ENCODE measurements at regions not wholly inside any gene's neighbourhood (a gene's known extent, or its start where the extent isn't known, plus 50 kb on each side); places are given as distances from the start of the nearest gene placed in this dataset.
A peak's percentile ranks its signal among the peaks of the same experiment; 100 is the strongest.

GRCh38 chr18:55858661-55859515 is 270.9 kb upstream of the TCF4 start:
- intact Hi-C loops (cut with DNase I), result loop anchor here in 2 of 10 donors (10.0 kb wide), 2 partner anchors 64 to 624 kb away; no protein-coding TSS in a partner anchor
- peak overlapping the region in 10 of 12 donors; percentile 23 to 54 (median 38) for H3K4me3 ChIP-seq
- H3K4me1 ChIP-seq, result peaks cover 0 to 16% (median under 1%) of the 10 kb centered on the region in 12 donors
- H3K36me3 ChIP-seq, result no peaks in the 10 kb centered on the region
- H3K27ac ChIP-seq, result peak overlapping the region in 6 of 12 donors; percentile 1 to 62 (median 30)
- WGBS, 4 donors, result 52 to 61% (median 55%) methylated on average over 17 of the region's 17 CpGs
- no peak for TF ChIP-seq CTCF (IDR thresholded peaks at IDR 0.05)
- TF ChIP-seq POLR2A (IDR thresholded peaks at IDR 0.05), result no peak
- H3K27me3 ChIP-seq, result no peaks in the 10 kb centered on the region
- ATAC-seq, result no peak
- DNase-seq, result no peak
- no peaks in the 10 kb centered on the region for H3K9me3 ChIP-seq

- peak overlapping the region in 1 of 12 donors; percentile 62 for H3K27ac ChIP-seq
- no peaks in the 10 kb centered on the region for H3K9me3 ChIP-seq
- no peaks in the 10 kb centered on the region for H3K36me3 ChIP-seq
- ATAC-seq, result no peak
- peaks cover 0 to 10% (median 0%) of the 10 kb centered on the region in 12 donors for H3K4me1 ChIP-seq
- intact Hi-C loops (cut with DNase I), result loop anchor here in 2 of 10 donors (10.0 kb wide), 2 partner anchors 63 to 623 kb away; no protein-coding TSS in a partner anchor
- TF ChIP-seq POLR2A (IDR thresholded peaks at IDR 0.05) (no peak), CTCF (IDR thresholded peaks at IDR 0.05) (no peak)
- H3K27me3 ChIP-seq, result no peaks in the 10 kb centered on the region
- DNase-seq, result no peak
- H3K4me3 ChIP-seq, result no peak overlapping the region
- WGBS, 4 donors, result 87 to 94% (median 92%) methylated on average over 7 of the region's 7 CpGs
Measured at GRCh38 chr18:55857956-55858355, 270.0 kb upstream of the TCF4 start.

- WGBS, 4 donors, result 78 to 95% (median 91%) methylated on average over 2 of the region's 2 CpGs
Measured at GRCh38 chr18:55857409-55857808, 269.4 kb upstream of the TCF4 start.

More at GRCh38 chr18:55857409-55857808, 269.4 kb upstream of the TCF4 start:
- Histone ChIP-seq H3K4me1 (peaks cover 0 to 10% (median 0%) of the 10 kb centered on the region in 12 donors), H3K36me3 (no peaks in the 10 kb centered on the region), H3K4me3 (no peak overlapping the region), H3K27ac (no peak overlapping the region), H3K27me3 (no peaks in the 10 kb centered on the region), H3K9me3 (no peaks in the 10 kb centered on the region)
- intact Hi-C loops (cut with DNase I), result loop anchor here in 2 of 10 donors (10.0 kb wide), 2 partner anchors 63 to 623 kb away; no protein-coding TSS in a partner anchor
- ATAC-seq (no peak), DNase-seq (no peak)
- no peak for TF ChIP-seq POLR2A (IDR thresholded peaks at IDR 0.05)
- TF ChIP-seq CTCF (IDR thresholded peaks at IDR 0.05), result no peak
